Activated CD8-positive, alpha-beta T cell treated with anti-CD3 and anti-CD28 coated beads for 36 hours (primary cell): ENCODE measurements at regions not wholly inside any gene's neighbourhood (a gene's known extent, or its start where the extent isn't known, plus 50 kb on each side); places are given as distances from the start of the nearest gene placed in this dataset.

Experiments used
- ATAC-seq: fragments of 200-7000 bp; cut with Tn5 transposase; one replicate; pipeline ENCODE4 v1.10.0; 2021; ENCODE audit warnings: mild to moderate bottlenecking, moderate library complexity
- CTCF ChIA-PET: fragments of 350-600 bp; sonication (Branson Sonifier 250); formaldehyde crosslinking; loops from one replicate; lab custom pipeline; 2021; ENCODE audit warnings: antibody characterized with exemption; lab: Charles Lee
- POLR2A ChIA-PET: fragments of 350-600 bp; sonication (Branson Sonifier 250); formaldehyde crosslinking; loops from one replicate; lab custom pipeline; 2021; ENCODE audit warnings: antibody characterized with exemption; lab: Charles Lee
- DNase-seq: peaks from one replicate; pipeline ENCODE4 v3.0.0-alpha.2; 2020
- H3K27ac Mint-ChIP-seq: one replicate; pipeline ENCODE4 v1.8.0; 2021; ENCODE audit warnings: mild to moderate bottlenecking, mixed read lengths
- H3K27me3 Mint-ChIP-seq: one replicate; pipeline ENCODE4 v1.8.0; 2021; ENCODE audit warnings: mixed read lengths
- H3K36me3 Mint-ChIP-seq: one replicate; pipeline ENCODE4 v1.8.0; 2021; ENCODE audit warnings: low read depth, mixed read lengths
- H3K4me1 Mint-ChIP-seq: one replicate; pipeline ENCODE4 v1.8.0; 2021; ENCODE audit warnings: low read depth, mixed read lengths
- H3K4me3 Mint-ChIP-seq: one replicate; pipeline ENCODE4 v1.8.0; 2021; ENCODE audit warnings: mild to moderate bottlenecking, moderate library complexity, mixed read lengths
- H3K9me3 Mint-ChIP-seq: one replicate; pipeline ENCODE4 v1.8.0; 2021; ENCODE audit warnings: mixed read lengths
- CTCF ChIP-seq: fragments of 200-600 bp; IDR thresholded peaks from one replicate; pipeline ENCODE4 v1.8.0; 2022; ENCODE audit warnings: antibody characterized with exemption, mild to moderate bottlenecking
- intact Hi-C: fragments of 100-400 bp; cut with micrococcal nuclease; formaldehyde crosslinking; loops from one replicate; pipeline ENCODE4 v1.10.0; 2022

- H3K27ac Mint-ChIP-seq: no peak overlapping the region
- H3K36me3 Mint-ChIP-seq: no peaks in the 10 kb centered on the region
- H3K27me3 Mint-ChIP-seq: no peaks in the 10 kb centered on the region
- H3K4me3 Mint-ChIP-seq: no peak overlapping the region
- no peaks in the 10 kb centered on the region for H3K4me1 Mint-ChIP-seq
- peaks cover 5% of the 10 kb centered on the region for H3K9me3 Mint-ChIP-seq
- ATAC-seq (no peak), DNase-seq (no peak)
- ChIA-PET POLR2A (no interaction called here), CTCF (no interaction called here)
- TF ChIP-seq CTCF: no peak
- intact Hi-C loops: no loop called here
Observed at GRCh38 chr6:24043848-24044247, 82.2 kb upstream of the NRSN1 start.

DNA sequence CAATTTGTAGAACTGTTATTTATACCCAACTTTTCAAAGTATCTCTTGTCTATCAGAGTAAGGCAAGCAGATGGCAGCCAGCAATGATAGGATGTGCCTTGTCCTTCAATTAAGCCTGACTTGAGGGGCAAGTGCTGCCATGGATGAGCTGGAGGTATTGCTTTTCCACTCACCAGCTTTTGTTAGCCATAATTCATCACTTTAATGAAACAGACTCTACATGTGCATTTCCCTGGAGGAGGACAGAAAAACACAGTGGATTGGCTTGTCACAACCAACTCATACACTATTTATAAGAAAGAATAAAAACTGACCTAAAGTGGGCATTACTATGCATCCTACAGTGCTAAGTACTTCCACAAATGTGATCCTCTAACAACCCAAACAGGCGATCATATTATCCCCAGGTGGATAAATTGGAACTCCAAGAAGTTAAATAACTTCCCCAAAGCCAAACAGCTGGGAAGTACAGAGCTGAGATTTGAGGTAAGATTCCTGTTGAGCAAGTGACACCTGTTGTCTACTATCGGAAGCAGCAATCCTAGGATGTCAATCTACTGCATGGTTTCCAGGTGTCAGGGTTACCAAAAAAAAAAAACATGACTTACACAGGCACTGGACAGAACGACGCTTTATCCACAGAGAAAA lies 73.9 kb upstream of the NRSN1 start:
- no peaks in the 10 kb centered on the region for H3K9me3 Mint-ChIP-seq
- POLR2A ChIA-PET: no interaction called here
- no peak overlapping the region for H3K4me3 Mint-ChIP-seq
- H3K27ac Mint-ChIP-seq: no peak overlapping the region
- ATAC-seq (no peak), DNase-seq (no peak)
- peaks cover 2% of the 10 kb centered on the region for H3K27me3 Mint-ChIP-seq
- CTCF ChIA-PET: no interaction called here
- no peaks in the 10 kb centered on the region for H3K4me1 Mint-ChIP-seq
- intact Hi-C loops: no loop called here
- TF ChIP-seq CTCF: no peak
- H3K36me3 Mint-ChIP-seq: no peaks in the 10 kb centered on the region

- H3K4me3 Mint-ChIP-seq: no peak overlapping the region
- ChIA-PET CTCF (no interaction called here), POLR2A (no interaction called here)
- no peak for ATAC-seq
- H3K27me3 Mint-ChIP-seq: peaks cover 2% of the 10 kb centered on the region
- H3K9me3 Mint-ChIP-seq: no peaks in the 10 kb centered on the region
- TF ChIP-seq CTCF: no peak
- no peaks in the 10 kb centered on the region for H3K4me1 Mint-ChIP-seq
- no peak for DNase-seq
- H3K27ac Mint-ChIP-seq: no peak overlapping the region
- H3K36me3 Mint-ChIP-seq: no peaks in the 10 kb centered on the region
- intact Hi-C loops: no loop called here
Observed at GRCh38 chr6:24052590-24052961, 73.4 kb upstream of the NRSN1 start.

GRCh38 chr6:24053057-24053456 lies 73.0 kb upstream of the NRSN1 start:
- intact Hi-C loops: no loop called here

DNA sequence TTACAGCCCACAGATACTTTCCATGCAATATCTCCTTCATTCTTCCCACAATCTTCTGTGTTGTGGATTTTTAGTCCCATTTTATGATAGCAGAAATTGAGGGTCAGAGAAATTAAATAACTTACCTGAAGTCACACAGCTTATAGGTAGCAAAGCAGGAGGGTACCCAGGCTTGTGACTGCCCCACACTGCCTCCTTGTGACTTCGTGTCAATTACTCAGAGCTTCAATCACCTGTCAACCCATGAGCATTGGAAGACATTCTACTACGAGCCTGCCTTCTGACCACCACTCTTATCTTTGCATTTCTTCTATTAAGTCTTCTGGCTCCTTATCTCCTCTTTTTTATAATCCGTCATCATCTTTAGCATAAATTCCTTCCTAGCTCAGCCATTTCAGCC lies 71.6 kb upstream of the NRSN1 start:
- H3K27me3 Mint-ChIP-seq: peaks cover 2% of the 10 kb centered on the region
- CTCF ChIA-PET: no interaction called here
- intact Hi-C loops: no loop called here
- no peak for DNase-seq
- H3K9me3 Mint-ChIP-seq: no peaks in the 10 kb centered on the region
- H3K36me3 Mint-ChIP-seq: no peaks in the 10 kb centered on the region
- no peak overlapping the region for H3K4me3 Mint-ChIP-seq
- POLR2A ChIA-PET: no interaction called here
- no peaks in the 10 kb centered on the region for H3K4me1 Mint-ChIP-seq
- TF ChIP-seq CTCF: no peak
- ATAC-seq: no peak
- H3K27ac Mint-ChIP-seq: no peak overlapping the region

More at GRCh38 chr6:24053057-24053456, 73.0 kb upstream of the NRSN1 start:
- Mint-ChIP-seq H3K4me1 (no peaks in the 10 kb centered on the region), H3K4me3 (no peak overlapping the region), H3K27me3 (peaks cover 2% of the 10 kb centered on the region), H3K27ac (no peak overlapping the region), H3K36me3 (no peaks in the 10 kb centered on the region), H3K9me3 (no peaks in the 10 kb centered on the region)
- ChIA-PET CTCF (no interaction called here), POLR2A (no interaction called here)
- DNase-seq: no peak
- ATAC-seq: no peak
- TF ChIP-seq CTCF: no peak
